ENCODE measurements at regions not wholly inside any gene's neighbourhood (a gene's known extent, or its start where the extent isn't known, plus 50 kb on each side); places are given as distances from the start of the nearest gene placed in this dataset.

- TF ChIP-seq SP1 (IDR thresholded peaks at IDR 0.05; ENCODE audit: low read depth, low read length) = peak; percentile 83
- no peak for TF ChIP-seq HSF1 (IDR thresholded peaks at IDR 0.05; ENCODE audit: low read depth, low read length)
- TF ChIP-seq YBX1 (IDR thresholded peaks at IDR 0.05) = no peak
- TF ChIP-seq JUND (IDR thresholded peaks at IDR 0.05; ENCODE audit: low read depth, low read length) = no peak
- TF ChIP-seq EZH2 (IDR thresholded peaks at IDR 0.05; ENCODE audit: borderline replicate concordance, control insufficient read depth, low read depth, low read length) = no peak
- 0 out of 2 replicates have a peak, but pooled peaks have one; percentile 21 for TF ChIP-seq TCF12 (IDR thresholded peaks at IDR 0.05; ENCODE audit: low read depth, low read length)
- peak; percentile 51 for TF ChIP-seq PKNOX1 (IDR thresholded peaks at IDR 0.05)
- no peak for TF ChIP-seq MYB (IDR thresholded peaks at IDR 0.05; ENCODE audit: borderline replicate concordance, low read depth, low read length)
- no peak for TF ChIP-seq ETV6 (conservative IDR thresholded peaks at IDR 0.05 in 1 of 2, IDR thresholded peaks at IDR 0.05 in 1 of 2; ENCODE audit: borderline replicate concordance in 1 of 2, low read depth in 1 of 2)
- TF ChIP-seq HDGF (IDR thresholded peaks at IDR 0.05) = no peak
- TF ChIP-seq CBFB (IDR thresholded peaks at IDR 0.05; ENCODE audit: low read depth) = peak; percentile 42
- TF ChIP-seq FOXK2 (IDR thresholded peaks at IDR 0.05) = no peak
- no peak for TF ChIP-seq PAX8 (IDR thresholded peaks at IDR 0.05)
- peak; percentile 92 for TF ChIP-seq POLR2AphosphoS2 (IDR thresholded peaks at IDR 0.05; ENCODE audit: low read depth, low read length)
- TF ChIP-seq RAD51 (IDR thresholded peaks at IDR 0.05) = no peak
- TF ChIP-seq FOS (IDR thresholded peaks at IDR 0.05; ENCODE audit: borderline replicate concordance, extremely low read depth, insufficient read length) = peak; percentile 59
- TF ChIP-seq NKRF (conservative IDR thresholded peaks at IDR 0.05) = no peak
- peak; percentile 41; the same call in 1 of the 2 replicates for TF ChIP-seq NR2F1 (conservative IDR thresholded peaks at IDR 0.05)
- no peak for TF ChIP-seq SMARCA5 (IDR thresholded peaks at IDR 0.05)
- TF ChIP-seq MEF2A (IDR thresholded peaks at IDR 0.05; ENCODE audit: insufficient read depth, low read depth, low read length) = peak; percentile 66
- no peak for TF ChIP-seq ZZZ3 (IDR thresholded peaks at IDR 0.05; ENCODE audit: control insufficient read depth, insufficient read length, low read depth)
- TF ChIP-seq POLR2A (IDR thresholded peaks at IDR 0.05; ENCODE audit: low read depth, low read length) = peak; percentile 90
- no peak for TF ChIP-seq RUNX3 (IDR thresholded peaks at IDR 0.05; ENCODE audit: low read length)
- no peak for TF ChIP-seq CHD2 (IDR thresholded peaks at IDR 0.05; ENCODE audit: borderline replicate concordance, low read depth, low read length)
- no peak for TF ChIP-seq E4F1 (IDR thresholded peaks at IDR 0.05; ENCODE audit: borderline replicate concordance, partially characterized antibody)
- TF ChIP-seq NR2C1 (IDR thresholded peaks at IDR 0.05) = no peak
- TF ChIP-seq NRF1 (conservative IDR thresholded peaks at IDR 0.05; ENCODE audit: low read depth, low read length) = no peak
- TF ChIP-seq NBN (IDR thresholded peaks at IDR 0.05) = no peak
Measured at GRCh38 chr4:184280591-184281071, 63.0 kb upstream of the ENPP6 start (continued).
